ENCODE measurements at regions not wholly inside any gene's neighbourhood (a gene's known extent, or its start where the extent isn't known, plus 50 kb on each side); places are given as distances from the start of the nearest gene placed in this dataset.

DNA sequence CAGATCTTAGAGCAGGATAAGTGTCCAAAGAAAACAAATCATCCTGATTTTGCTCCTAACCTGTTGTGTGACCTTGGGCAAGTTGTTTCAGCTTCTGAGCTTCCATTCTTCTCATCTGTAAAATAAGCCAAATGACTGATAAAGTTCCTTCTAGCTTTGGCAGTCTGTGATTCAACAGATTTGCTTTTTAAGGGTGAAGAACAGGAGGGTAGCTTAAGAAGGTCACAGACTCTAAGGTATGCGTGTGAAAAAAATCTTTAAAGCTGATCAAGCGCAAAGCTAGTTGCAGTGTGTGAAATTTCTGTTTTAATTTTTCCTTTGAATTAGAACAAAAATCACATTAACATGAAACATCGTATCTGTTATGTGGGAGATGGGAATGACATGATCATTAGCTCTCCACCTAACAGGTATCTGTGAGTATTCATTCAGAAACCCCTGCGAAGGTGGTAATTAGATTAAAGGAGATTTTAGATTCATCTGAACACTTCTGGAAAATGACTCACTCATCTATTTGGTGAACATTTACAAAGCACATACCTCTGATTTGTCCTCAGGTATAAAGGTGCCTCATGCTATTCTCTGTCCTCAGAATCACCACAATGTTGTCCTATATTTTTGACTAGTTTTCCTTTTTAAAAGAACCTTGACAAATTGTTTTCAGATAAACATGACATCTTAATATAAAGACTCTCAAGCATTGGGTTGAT lies 131.9 kb upstream of the CPM start:
- Histone ChIP-seq H3K9me3 (ENCODE audit: control insufficient read depth in 1 of 2, low read length in 2 of 2) (no peaks in the 10 kb centered on the region), H3K36me3 (ENCODE audit: insufficient read depth, low read length) (no peaks in the 10 kb centered on the region), H3K27ac (ENCODE audit: low read depth, low read length) (no peak overlapping the region), H3K4me3 (ENCODE audit: low read length in 2 of 2) (no peak overlapping the region), H3K27me3 (ENCODE audit: insufficient read depth, low read length) (no peaks in the 10 kb centered on the region), H3K4me1 (ENCODE audit: insufficient read depth, low read length) (no peaks in the 10 kb centered on the region)
- ChIA-PET CTCF (ENCODE audit: partially characterized antibody) (interaction anchor here (3.1 kb wide), 1 partner anchor 10 kb away, joined by 9 read pairs; no protein-coding TSS in a partner anchor), POLR2A (ENCODE audit: partially characterized antibody) (no interaction called here)
- H3K27ac Mint-ChIP-seq, result no peak overlapping the region
- intact Hi-C loops (cut with micrococcal nuclease), result no loop called here
- no peaks in the 10 kb centered on the region for H3K36me3 Mint-ChIP-seq
- H3K4me3 Mint-ChIP-seq, result no peak overlapping the region
- no peaks in the 10 kb centered on the region for H3K9me3 Mint-ChIP-seq
- no peak for DNase-seq
- H3K27me3 Mint-ChIP-seq, result no peaks in the 10 kb centered on the region
- H3K4me1 Mint-ChIP-seq, result no peaks in the 10 kb centered on the region

DNA sequence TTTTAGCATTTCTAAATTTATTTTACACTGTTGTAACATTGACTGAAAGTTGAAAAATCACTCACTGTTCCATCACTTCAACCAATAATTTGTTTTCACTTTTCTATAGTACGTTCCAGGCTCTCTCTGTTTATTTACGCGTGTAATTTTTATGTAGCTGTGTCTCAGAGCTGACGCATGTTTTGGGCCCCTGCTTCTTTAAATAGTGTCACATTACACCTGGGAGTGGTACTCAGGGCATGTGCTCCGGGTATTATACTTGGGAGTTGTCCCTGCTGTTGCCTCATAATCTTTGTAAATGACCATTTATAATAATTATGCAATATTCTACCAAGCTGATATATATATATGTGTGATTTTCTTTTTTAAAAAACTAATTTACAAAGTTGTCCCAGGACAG lies 132.8 kb upstream of the CPM start:
- no peaks in the 10 kb centered on the region for H3K36me3 Mint-ChIP-seq
- H3K36me3 ChIP-seq (ENCODE audit: insufficient read depth, low read length), result no peaks in the 10 kb centered on the region
- no peaks in the 10 kb centered on the region for H3K27me3 ChIP-seq (ENCODE audit: insufficient read depth, low read length)
- no peaks in the 10 kb centered on the region for H3K9me3 Mint-ChIP-seq
- H3K27ac ChIP-seq (ENCODE audit: low read depth, low read length), result no peak overlapping the region
- CTCF ChIA-PET (ENCODE audit: partially characterized antibody), result interaction anchor here (3.1 kb wide), 1 partner anchor 9 kb away, joined by 9 read pairs; no protein-coding TSS in a partner anchor
- intact Hi-C loops (cut with micrococcal nuclease), result no loop called here
- no peaks in the 10 kb centered on the region for H3K4me1 Mint-ChIP-seq
- H3K27me3 Mint-ChIP-seq, result no peaks in the 10 kb centered on the region
- no peak for DNase-seq
- H3K27ac Mint-ChIP-seq, result no peak overlapping the region
- H3K4me3 Mint-ChIP-seq, result no peak overlapping the region
- H3K4me1 ChIP-seq (ENCODE audit: insufficient read depth, low read length), result no peaks in the 10 kb centered on the region
- H3K4me3 ChIP-seq (ENCODE audit: low read length in 2 of 2), result no peak overlapping the region
- H3K9me3 ChIP-seq (ENCODE audit: control insufficient read depth in 1 of 2, low read length in 2 of 2), result no peaks in the 10 kb centered on the region
- POLR2A ChIA-PET (ENCODE audit: partially characterized antibody), result no interaction called here

DNA sequence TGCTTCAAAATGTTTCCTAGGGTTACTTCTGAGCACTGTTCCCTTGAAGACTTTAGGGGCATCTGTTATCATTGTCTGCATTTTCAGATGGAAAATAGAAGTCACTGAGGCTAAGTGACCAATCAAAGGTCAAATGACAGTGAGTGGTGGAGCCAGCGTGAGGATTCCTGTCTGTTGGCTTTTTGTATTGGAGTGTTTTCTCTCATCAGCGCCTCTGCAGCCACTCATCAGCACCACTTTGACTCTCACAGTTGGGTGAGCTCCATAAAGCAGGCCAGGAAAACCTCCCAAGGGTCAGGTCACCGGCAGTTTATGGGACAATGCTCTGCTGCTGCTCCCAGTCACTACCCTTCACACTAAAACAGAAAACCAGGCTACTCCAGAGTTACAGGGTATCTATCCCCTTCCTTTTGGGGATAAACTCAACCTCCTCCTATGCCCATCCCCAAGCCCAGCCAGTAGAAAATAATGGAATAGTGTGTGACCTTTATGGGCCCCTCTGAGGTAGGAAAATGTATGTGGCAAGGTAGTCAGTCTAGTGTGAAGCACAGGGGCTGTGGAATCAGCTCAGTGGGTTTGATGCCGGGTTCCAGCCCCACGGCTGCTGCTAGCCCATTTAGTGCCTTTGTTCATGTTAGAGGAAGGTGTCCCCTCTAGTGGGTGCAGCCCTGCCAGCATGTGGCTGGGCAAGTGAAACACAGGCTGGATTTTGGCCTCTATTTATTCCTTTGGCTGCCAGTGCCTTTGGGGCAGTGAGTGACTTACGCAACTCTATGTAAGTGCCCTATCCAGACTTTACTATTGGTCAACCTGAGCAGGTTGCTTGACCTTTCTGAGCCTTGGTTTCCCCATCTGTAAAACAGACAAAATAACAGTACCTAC lies 133.8 kb upstream of the CPM start:
- Mint-ChIP-seq H3K4me1 (no peaks in the 10 kb centered on the region), H3K27me3 (no peaks in the 10 kb centered on the region), H3K9me3 (no peaks in the 10 kb centered on the region), H3K27ac (no peak overlapping the region), H3K4me3 (no peak overlapping the region), H3K36me3 (no peaks in the 10 kb centered on the region)
- intact Hi-C loops (cut with micrococcal nuclease), result no loop called here
- ChIA-PET CTCF (ENCODE audit: partially characterized antibody) (interaction anchor here (3.1 kb wide), 1 partner anchor 8 kb away, joined by 9 read pairs; no protein-coding TSS in a partner anchor), POLR2A (ENCODE audit: partially characterized antibody) (no interaction called here)
- Histone ChIP-seq H3K27ac (ENCODE audit: low read depth, low read length) (no peak overlapping the region), H3K27me3 (ENCODE audit: insufficient read depth, low read length) (no peaks in the 10 kb centered on the region), H3K9me3 (ENCODE audit: control insufficient read depth in 1 of 2, low read length in 2 of 2) (no peaks in the 10 kb centered on the region), H3K4me3 (ENCODE audit: low read length in 2 of 2) (no peak overlapping the region), H3K36me3 (ENCODE audit: insufficient read depth, low read length) (no peaks in the 10 kb centered on the region), H3K4me1 (ENCODE audit: insufficient read depth, low read length) (no peaks in the 10 kb centered on the region)
- no peak for DNase-seq

DNA sequence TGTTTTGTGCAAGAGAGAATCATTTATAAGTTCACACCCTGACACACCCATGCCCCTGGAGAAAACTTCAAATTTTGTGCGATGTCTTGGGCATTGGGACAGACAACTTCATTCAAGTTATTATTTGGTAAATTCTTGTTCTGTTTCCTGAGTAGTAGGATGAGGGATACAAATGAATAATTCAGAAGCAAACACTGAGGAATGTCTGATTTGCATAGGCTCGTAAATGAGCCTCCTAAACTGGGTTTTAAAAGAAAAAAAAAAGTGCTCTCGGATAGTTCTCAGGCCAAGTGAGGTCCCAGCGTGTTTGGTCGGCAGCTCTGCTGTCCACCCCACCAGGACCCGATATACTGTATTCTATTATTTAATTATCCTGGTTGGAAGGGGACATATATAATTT lies 134.7 kb upstream of the CPM start:
- H3K4me1 ChIP-seq (ENCODE audit: insufficient read depth, low read length), result no peaks in the 10 kb centered on the region
- intact Hi-C loops (cut with micrococcal nuclease), result no loop called here
- no peak overlapping the region for H3K27ac ChIP-seq (ENCODE audit: low read depth, low read length)
- no peak for DNase-seq
- ChIA-PET POLR2A (ENCODE audit: partially characterized antibody) (no interaction called here), CTCF (ENCODE audit: partially characterized antibody) (no interaction called here)
- Mint-ChIP-seq H3K4me3 (no peak overlapping the region), H3K27me3 (no peaks in the 10 kb centered on the region), H3K9me3 (no peaks in the 10 kb centered on the region), H3K4me1 (no peaks in the 10 kb centered on the region), H3K36me3 (no peaks in the 10 kb centered on the region), H3K27ac (no peak overlapping the region)
- H3K36me3 ChIP-seq (ENCODE audit: insufficient read depth, low read length), result no peaks in the 10 kb centered on the region
- H3K4me3 ChIP-seq (ENCODE audit: low read length in 2 of 2), result no peak overlapping the region
- H3K9me3 ChIP-seq (ENCODE audit: control insufficient read depth in 1 of 2, low read length in 2 of 2), result no peaks in the 10 kb centered on the region
- no peaks in the 10 kb centered on the region for H3K27me3 ChIP-seq (ENCODE audit: insufficient read depth, low read length)

DNA sequence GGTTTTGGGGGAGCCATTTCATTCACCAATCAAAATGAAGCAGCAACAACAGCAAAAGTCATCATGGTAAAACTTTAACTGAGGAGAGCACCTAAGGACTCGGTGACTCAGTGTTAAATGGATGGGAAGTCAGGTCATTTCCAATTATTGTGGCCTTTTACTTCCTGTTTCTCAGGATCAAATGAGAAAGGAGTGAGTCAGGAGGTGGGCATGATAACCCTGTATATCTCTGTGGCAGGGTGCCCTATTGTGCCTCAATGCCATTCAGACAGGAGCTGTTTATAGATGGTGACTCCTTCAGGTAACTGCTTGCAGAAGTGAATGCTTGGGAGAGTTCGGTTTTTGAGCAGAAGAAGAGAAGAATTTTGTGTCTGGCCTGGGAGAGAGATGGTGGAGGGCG lies 135.5 kb upstream of the CPM start:
- Mint-ChIP-seq H3K4me3 (no peak overlapping the region), H3K36me3 (no peaks in the 10 kb centered on the region), H3K4me1 (no peaks in the 10 kb centered on the region), H3K9me3 (no peaks in the 10 kb centered on the region), H3K27ac (no peak overlapping the region), H3K27me3 (peaks cover 0 to 2% of the 10 kb centered on the region in 2 donors)
- Histone ChIP-seq H3K4me3 (ENCODE audit: low read length in 2 of 2) (no peak overlapping the region), H3K4me1 (ENCODE audit: insufficient read depth, low read length) (no peaks in the 10 kb centered on the region), H3K36me3 (ENCODE audit: insufficient read depth, low read length) (no peaks in the 10 kb centered on the region), H3K9me3 (ENCODE audit: control insufficient read depth in 1 of 2, low read length in 2 of 2) (no peaks in the 10 kb centered on the region), H3K27me3 (ENCODE audit: insufficient read depth, low read length) (no peaks in the 10 kb centered on the region), H3K27ac (ENCODE audit: low read depth, low read length) (no peak overlapping the region)
- DNase-seq, result no peak
- POLR2A ChIA-PET (ENCODE audit: partially characterized antibody), result no interaction called here
- intact Hi-C loops (cut with micrococcal nuclease), result no loop called here
- CTCF ChIA-PET (ENCODE audit: partially characterized antibody), result interaction anchor here (1.1 to 1.4 kb wide), 2 partner anchors 34 to 238 kb away, joined by 3 to 5 read pairs; no protein-coding TSS in a partner anchor

DNA sequence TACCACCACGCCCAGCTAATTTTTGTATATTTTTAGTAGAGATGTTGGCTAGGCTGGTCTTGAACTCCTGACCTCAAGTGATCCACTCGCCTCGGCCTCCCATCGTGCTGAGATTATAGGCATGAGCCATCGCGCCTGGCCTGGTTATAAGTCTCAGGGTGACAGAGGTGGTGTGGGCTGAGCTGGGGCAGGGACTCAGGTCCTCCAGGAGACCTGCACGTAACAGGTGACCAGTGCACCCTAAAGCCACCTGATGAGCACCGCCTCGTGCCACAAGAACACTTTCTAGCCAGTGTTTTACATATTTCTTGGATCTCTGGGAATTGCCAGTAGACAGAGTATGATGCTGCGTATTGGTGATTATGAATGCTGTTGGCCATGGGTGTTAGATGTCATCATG lies 136.5 kb upstream of the CPM start:
- H3K36me3 Mint-ChIP-seq, result no peaks in the 10 kb centered on the region
- no peaks in the 10 kb centered on the region for H3K4me1 Mint-ChIP-seq
- intact Hi-C loops (cut with micrococcal nuclease), result no loop called here
- no peak overlapping the region for H3K4me3 Mint-ChIP-seq
- CTCF ChIA-PET (ENCODE audit: partially characterized antibody), result interaction anchor here (0.6 to 3.0 kb wide), 10 partner anchors 8 to 634 kb away, joined by 3 to 20 read pairs (median 4); no protein-coding TSS in a partner anchor
- no peaks in the 10 kb centered on the region for H3K36me3 ChIP-seq (ENCODE audit: insufficient read depth, low read length)
- POLR2A ChIA-PET (ENCODE audit: partially characterized antibody), result no interaction called here
- no peaks in the 10 kb centered on the region for H3K4me1 ChIP-seq (ENCODE audit: insufficient read depth, low read length)
- no peak for DNase-seq
- H3K27ac ChIP-seq (ENCODE audit: low read depth, low read length), result no peak overlapping the region
- no peaks in the 10 kb centered on the region for H3K27me3 ChIP-seq (ENCODE audit: insufficient read depth, low read length)
- no peaks in the 10 kb centered on the region for H3K9me3 ChIP-seq (ENCODE audit: control insufficient read depth in 1 of 2, low read length in 2 of 2)
- no peaks in the 10 kb centered on the region for H3K9me3 Mint-ChIP-seq
- H3K4me3 ChIP-seq (ENCODE audit: low read length in 2 of 2), result no peak overlapping the region
- peaks cover 2 to 4% of the 10 kb centered on the region in 2 donors for H3K27me3 Mint-ChIP-seq
- H3K27ac Mint-ChIP-seq, result no peak overlapping the region

DNA sequence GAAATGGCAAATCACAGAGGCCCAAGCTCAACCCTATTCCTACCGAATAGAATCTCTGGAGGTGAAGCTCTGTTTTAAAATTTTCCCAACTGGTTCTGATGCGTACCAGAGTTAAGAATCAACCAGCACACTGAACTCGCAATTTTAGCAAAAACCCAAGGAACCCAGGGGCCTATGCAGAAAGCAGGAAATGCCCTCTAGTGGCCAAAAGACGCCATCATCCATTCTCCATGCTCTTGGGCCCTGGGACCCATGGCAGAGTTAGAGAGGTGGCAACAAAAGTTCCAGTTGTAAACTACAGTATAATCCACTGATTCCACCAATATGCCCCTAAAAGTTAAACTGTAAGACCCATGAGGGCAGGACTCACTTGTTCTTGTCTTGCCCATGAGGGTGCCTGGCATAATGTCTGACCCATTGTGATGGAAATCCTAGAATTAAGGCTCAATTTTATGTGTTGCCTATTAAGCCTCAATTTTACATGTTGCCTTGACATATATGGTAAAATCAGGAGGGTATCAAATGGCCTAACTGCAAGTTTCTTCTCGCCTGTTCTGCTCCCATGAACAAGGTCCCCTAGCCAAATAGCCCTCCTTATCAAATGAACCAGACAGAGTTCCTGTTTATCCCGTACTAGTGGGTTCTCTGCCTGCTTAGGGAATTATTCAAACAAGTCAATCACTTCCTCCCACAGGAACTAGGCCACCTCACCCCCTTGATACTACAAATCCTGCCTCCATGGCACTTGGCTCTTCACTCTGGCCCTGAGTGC lies 137.5 kb upstream of the CPM start:
- H3K36me3 Mint-ChIP-seq, result no peaks in the 10 kb centered on the region

More for the DNA sequence above, 137.5 kb upstream of the CPM start:
- H3K4me1 ChIP-seq (ENCODE audit: insufficient read depth, low read length), result no peaks in the 10 kb centered on the region
- H3K27me3 ChIP-seq (ENCODE audit: insufficient read depth, low read length), result no peaks in the 10 kb centered on the region
- no peaks in the 10 kb centered on the region for H3K9me3 Mint-ChIP-seq
- intact Hi-C loops (cut with micrococcal nuclease), result loop anchor here (1.0 to 2.0 kb wide), 4 partner anchors 184 to 848 kb away; no protein-coding TSS in a partner anchor
- ChIA-PET CTCF (ENCODE audit: partially characterized antibody) (interaction anchor here (0.6 to 3.0 kb wide), 9 partner anchors 8 to 240 kb away, joined by 3 to 20 read pairs (median 4); no protein-coding TSS in a partner anchor), POLR2A (ENCODE audit: partially characterized antibody) (no interaction called here)
- H3K27ac ChIP-seq (ENCODE audit: low read depth, low read length), result no peak overlapping the region
- no peaks in the 10 kb centered on the region for H3K9me3 ChIP-seq (ENCODE audit: control insufficient read depth in 1 of 2, low read length in 2 of 2)
- peak; percentile 39 to 48 (median 42) for DNase-seq
- H3K4me1 Mint-ChIP-seq, result no peaks in the 10 kb centered on the region
- H3K4me3 Mint-ChIP-seq, result no peak overlapping the region
- peaks cover 3 to 7% of the 10 kb centered on the region in 2 donors for H3K27me3 Mint-ChIP-seq
- H3K4me3 ChIP-seq (ENCODE audit: low read length in 2 of 2), result no peak overlapping the region
- H3K27ac Mint-ChIP-seq, result peak overlapping the region in 1 of 7 donors; percentile 3
- no peaks in the 10 kb centered on the region for H3K36me3 ChIP-seq (ENCODE audit: insufficient read depth, low read length)

All from CD4-positive, alpha-beta memory T cell (primary cell).